ENCODE measurements at regions not wholly inside any gene's neighbourhood (a gene's known extent, or its start where the extent isn't known, plus 50 kb on each side); places are given as distances from the start of the nearest gene placed in this dataset.

DNA sequence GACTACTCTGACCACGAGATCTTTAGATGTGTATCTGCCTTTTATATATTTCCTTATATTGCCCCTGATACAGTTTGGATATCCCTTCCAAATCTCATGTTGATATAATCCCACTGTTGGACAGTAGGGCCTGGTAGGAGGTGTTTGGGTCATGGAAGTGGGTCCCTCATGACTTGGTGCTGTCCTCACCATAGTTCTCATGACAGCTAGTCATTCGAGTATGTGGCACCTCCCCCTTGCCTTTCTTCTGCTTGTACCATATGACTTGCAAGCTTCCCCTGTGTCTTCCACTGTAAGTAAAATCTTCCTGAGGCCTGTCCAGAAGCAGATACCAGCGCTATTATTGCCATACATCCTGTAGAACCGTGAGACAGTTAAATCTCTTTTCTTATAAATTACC is 145.3 kb downstream of the ZNF518B start:
- no peak for DNase-seq
- H3K4me1 ChIP-seq = no peaks in the 10 kb centered on the region
- no peak for ATAC-seq
- TF ChIP-seq CTCF (IDR thresholded peaks at IDR 0.05) = no peak
- H3K27me3 ChIP-seq = peaks cover 0 to 9% (median 0%) of the 10 kb centered on the region in 7 donors
- H3K36me3 ChIP-seq = no peaks in the 10 kb centered on the region
- WGBS, 2 donors = 75 to 79% methylated on average over 4 of the region's 4 CpGs
- no peak overlapping the region for H3K4me3 ChIP-seq
- no peaks in the 10 kb centered on the region for H3K9me3 ChIP-seq
- intact Hi-C loops (cut with DNase I) = no loop called here
- H3K27ac ChIP-seq = no peak overlapping the region

- Histone ChIP-seq H3K36me3 (no peaks in the 10 kb centered on the region), H3K9me3 (no peaks in the 10 kb centered on the region), H3K4me3 (no peak overlapping the region), H3K27ac (no peak overlapping the region), H3K27me3 (peaks cover 0 to 9% (median 0%) of the 10 kb centered on the region in 7 donors), H3K4me1 (no peaks in the 10 kb centered on the region)
- DNase-seq (no peak), ATAC-seq (peak in 1 of 8 donors; percentile 14)
- intact Hi-C loops (cut with DNase I) = no loop called here
- no peak for TF ChIP-seq CTCF (IDR thresholded peaks at IDR 0.05)
These were observed 151.4 kb downstream of the ZNF518B start for GRCh38 chr4:10305816-10306215.

- no peak for TF ChIP-seq CTCF (IDR thresholded peaks at IDR 0.05)
- no peaks in the 10 kb centered on the region for H3K4me1 ChIP-seq
- no peak overlapping the region for H3K4me3 ChIP-seq
- no peak for ATAC-seq
- H3K27ac ChIP-seq = no peak overlapping the region
- no peaks in the 10 kb centered on the region for H3K36me3 ChIP-seq
- no peak for DNase-seq
- no peaks in the 10 kb centered on the region for H3K9me3 ChIP-seq
- H3K27me3 ChIP-seq = peaks cover 0 to 9% (median 0%) of the 10 kb centered on the region in 7 donors
- intact Hi-C loops (cut with DNase I) = no loop called here
- WGBS, 2 donors = 93 to 94% methylated on average over 4 of the region's 4 CpGs
These were observed 153.9 kb downstream of the ZNF518B start for GRCh38 chr4:10303291-10303690.

- intact Hi-C loops (cut with DNase I) = loop anchor here in 1 of 10 donors (1.0 kb wide), 1 partner anchor 34 kb away; no protein-coding TSS in a partner anchor
- ATAC-seq = no peak
- TF ChIP-seq CTCF (IDR thresholded peaks at IDR 0.05) = no peak
- no peak overlapping the region for H3K27ac ChIP-seq
- peaks cover 0 to 6% (median 0%) of the 10 kb centered on the region in 7 donors for H3K27me3 ChIP-seq
- no peak overlapping the region for H3K4me3 ChIP-seq
- no peaks in the 10 kb centered on the region for H3K9me3 ChIP-seq
- WGBS, 2 donors = 80 to 84% methylated on average over 2 of the region's 2 CpGs
- DNase-seq = no peak
- H3K4me1 ChIP-seq = peaks cover 0 to under 1% (median 0%) of the 10 kb centered on the region in 9 donors
- H3K36me3 ChIP-seq = no peaks in the 10 kb centered on the region
These were observed 155.1 kb downstream of the ZNF518B start for GRCh38 chr4:10302096-10302495.
